ENCODE measurements at regions not wholly inside any gene's neighbourhood (a gene's known extent, or its start where the extent isn't known, plus 50 kb on each side); places are given as distances from the start of the nearest gene placed in this dataset.

DNA sequence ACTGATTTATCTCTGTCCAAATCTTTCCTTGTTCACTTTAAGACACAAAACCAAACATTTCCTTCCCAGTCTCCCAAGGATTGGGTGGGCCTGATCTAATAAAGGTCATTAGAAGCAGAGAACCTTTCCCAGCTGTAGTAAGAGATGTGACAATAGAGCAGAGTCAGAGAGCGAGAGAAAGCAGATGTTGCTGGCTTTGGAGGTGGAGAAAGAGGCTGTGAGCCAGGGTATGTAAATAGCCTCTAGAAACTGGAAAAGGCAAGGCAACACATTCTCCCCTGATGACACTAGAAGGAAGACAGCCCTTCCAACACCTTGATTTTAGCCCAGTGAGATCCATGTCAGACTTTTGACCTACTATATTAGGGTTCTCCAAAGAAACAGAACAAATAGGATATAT, 337.5 kb upstream of the CASK start:
- no peak for DNase-seq (ENCODE audit: low read depth)
- TF ChIP-seq, protein P1, sequence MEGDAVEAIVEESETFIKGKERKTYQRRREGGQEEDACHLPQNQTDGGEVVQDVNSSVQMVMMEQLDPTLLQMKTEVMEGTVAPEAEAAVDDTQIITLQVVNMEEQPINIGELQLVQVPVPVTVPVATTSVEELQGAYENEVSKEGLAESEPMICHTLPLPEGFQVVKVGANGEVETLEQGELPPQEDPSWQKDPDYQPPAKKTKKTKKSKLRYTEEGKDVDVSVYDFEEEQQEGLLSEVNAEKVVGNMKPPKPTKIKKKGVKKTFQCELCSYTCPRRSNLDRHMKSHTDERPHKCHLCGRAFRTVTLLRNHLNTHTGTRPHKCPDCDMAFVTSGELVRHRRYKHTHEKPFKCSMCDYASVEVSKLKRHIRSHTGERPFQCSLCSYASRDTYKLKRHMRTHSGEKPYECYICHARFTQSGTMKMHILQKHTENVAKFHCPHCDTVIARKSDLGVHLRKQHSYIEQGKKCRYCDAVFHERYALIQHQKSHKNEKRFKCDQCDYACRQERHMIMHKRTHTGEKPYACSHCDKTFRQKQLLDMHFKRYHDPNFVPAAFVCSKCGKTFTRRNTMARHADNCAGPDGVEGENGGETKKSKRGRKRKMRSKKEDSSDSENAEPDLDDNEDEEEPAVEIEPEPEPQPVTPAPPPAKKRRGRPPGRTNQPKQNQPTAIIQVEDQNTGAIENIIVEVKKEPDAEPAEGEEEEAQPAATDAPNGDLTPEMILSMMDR (conservative IDR thresholded peaks at IDR 0.05; ENCODE audit: low read length) = no peak
- no peak overlapping the region for H3K4me3 ChIP-seq (ENCODE audit: low read length)

- TF ChIP-seq, protein P1 (conservative IDR thresholded peaks at IDR 0.05; ENCODE audit: low read length) = no peak
- H3K4me3 ChIP-seq (ENCODE audit: low read length) = no peak overlapping the region
- DNase-seq (ENCODE audit: low read depth) = no peak
These were observed 324.9 kb upstream of the CASK start for GRCh38 chrX:42248226-42248625.

- TF ChIP-seq, protein P1 (conservative IDR thresholded peaks at IDR 0.05; ENCODE audit: low read length) = no peak
- peak; percentile 9 for DNase-seq (ENCODE audit: low read depth)
- H3K4me3 ChIP-seq (ENCODE audit: low read length) = peak overlapping the region; percentile 42
These were observed 323.9 kb upstream of the CASK start for GRCh38 chrX:42247241-42247640.

GRCh38 chrX:42246814-42247213, 323.5 kb upstream of the CASK start:
- DNase-seq (ENCODE audit: low read depth) = peak; percentile 9
- peak overlapping the region; percentile 42 for H3K4me3 ChIP-seq (ENCODE audit: low read length)
- TF ChIP-seq, protein P1 (conservative IDR thresholded peaks at IDR 0.05; ENCODE audit: low read length) = no peak

DNA sequence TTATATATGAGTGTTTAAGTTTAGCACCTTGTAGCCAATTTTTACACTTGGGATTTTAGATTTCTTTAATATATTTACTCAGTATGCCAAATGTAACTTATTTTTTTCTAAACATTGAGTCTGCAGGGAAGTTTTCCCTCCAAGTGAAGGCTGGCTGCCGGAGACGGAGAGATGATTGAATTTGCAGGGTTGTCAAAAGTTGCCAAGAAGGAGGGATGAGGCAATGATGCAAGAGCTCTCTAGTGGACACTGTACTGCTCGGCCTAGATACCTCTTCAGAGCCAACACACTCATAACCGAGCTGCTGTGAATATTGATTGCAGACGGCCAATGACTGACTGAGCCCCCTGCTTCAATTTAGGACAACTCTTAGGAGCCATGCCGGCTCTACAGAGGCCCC, 318.6 kb upstream of the CASK start:
- TF ChIP-seq, protein P1 (conservative IDR thresholded peaks at IDR 0.05; ENCODE audit: low read length) = no peak
- H3K4me3 ChIP-seq (ENCODE audit: low read length) = no peak overlapping the region
- DNase-seq (ENCODE audit: low read depth) = peak; percentile 1

- H3K4me3 ChIP-seq (ENCODE audit: low read length) = no peak overlapping the region
- TF ChIP-seq, protein P1 (conservative IDR thresholded peaks at IDR 0.05; ENCODE audit: low read length) = no peak
- DNase-seq (ENCODE audit: low read depth) = peak; percentile 5
These were observed 318.1 kb upstream of the CASK start for GRCh38 chrX:42241421-42241820.

- TF ChIP-seq, protein P1 (conservative IDR thresholded peaks at IDR 0.05; ENCODE audit: low read length) = no peak
These were observed 314.6 kb upstream of the CASK start for GRCh38 chrX:42237956-42238355.

More at GRCh38 chrX:42237956-42238355, 314.6 kb upstream of the CASK start:
- H3K4me3 ChIP-seq (ENCODE audit: low read length) = no peak overlapping the region
- DNase-seq (ENCODE audit: low read depth) = peak; percentile 0
